Mesendoderm (in vitro differentiated cells): ENCODE measurements at regions not wholly inside any gene's neighbourhood (a gene's known extent, or its start where the extent isn't known, plus 50 kb on each side); places are given as distances from the start of the nearest gene placed in this dataset.

Experiments
- DNase-seq: peaks from one replicate; pipeline ENCODE4 v3.0.0; 2013
- H2AK5ac ChIP-seq: 2 replicates; pipeline ENCODE4 v1.6.1; 2013; ENCODE audit warnings: low read length, inconsistent platforms
- H2BK120ac ChIP-seq: 2 replicates; pipeline ENCODE4 v1.6.1; 2013; ENCODE audit warnings: low read depth, mild to moderate bottlenecking, low read length, moderate library complexity, mixed read lengths
- H2BK15ac ChIP-seq: replicated peaks from 2 replicates; pipeline ENCODE4 v1.6.1; 2013; ENCODE audit warnings: low read depth, mild to moderate bottlenecking, moderate library complexity
- H2BK5ac ChIP-seq: 2 replicates; pipeline ENCODE4 v1.6.1; 2013; ENCODE audit warnings: low read length, inconsistent platforms
- H3K18ac ChIP-seq: 2 replicates; pipeline ENCODE4 v1.6.1; 2013; ENCODE audit warnings: mild to moderate bottlenecking, low read length, mixed read lengths
- H3K23ac ChIP-seq: one replicate; pipeline ENCODE4 v1.6.1; 2013; ENCODE audit warnings: low read length
- H3K27ac ChIP-seq: 2 replicates; pipeline ENCODE4 v1.5.1; 2013; ENCODE audit warnings: low read depth, mild to moderate bottlenecking, inconsistent platforms, low read length, moderate library complexity
- H3K27me3 ChIP-seq: 2 replicates; pipeline ENCODE4 v1.6.1; 2013; ENCODE audit warnings: low read length, control low read depth, mild to moderate bottlenecking, inconsistent platforms; ENCODE audit not compliant: insufficient read depth, poor library complexity
- H3K36me3 ChIP-seq: 2 replicates; pipeline ENCODE4 v1.6.1; 2013; ENCODE audit warnings: low read length, inconsistent platforms; ENCODE audit not compliant: control insufficient read depth, insufficient read depth
- H3K4ac ChIP-seq: one replicate; pipeline ENCODE4 v1.6.1; 2013; ENCODE audit warnings: low read depth, mild to moderate bottlenecking, low read length, moderate library complexity
- H3K4me1 ChIP-seq: 2 replicates; pipeline ENCODE4 v1.6.1; 2013; ENCODE audit warnings: low read depth, low read length, inconsistent platforms; ENCODE audit not compliant: control insufficient read depth
- H3K4me2 ChIP-seq: 2 replicates; pipeline ENCODE4 v1.6.1; 2013; ENCODE audit warnings: low read length
- H3K4me3 ChIP-seq: 2 replicates; pipeline ENCODE4 v1.5.1; 2013; ENCODE audit warnings: mild to moderate bottlenecking, low read length
- H3K56ac ChIP-seq: one replicate; pipeline ENCODE4 v1.6.1; 2013; ENCODE audit warnings: low read length
- H3K79me1 ChIP-seq: 2 replicates; pipeline ENCODE4 v1.6.1; 2013; ENCODE audit warnings: low read length, inconsistent platforms
- H3K79me2 ChIP-seq: 2 replicates; pipeline ENCODE4 v1.6.1; 2013; ENCODE audit warnings: mild to moderate bottlenecking, low read length; ENCODE audit not compliant: control insufficient read depth, insufficient read depth
- H3K9ac ChIP-seq: 2 replicates; pipeline ENCODE4 v1.6.1; 2013; ENCODE audit warnings: low read length, inconsistent platforms
- H4K5ac ChIP-seq: one replicate; pipeline ENCODE4 v1.6.1; 2013; ENCODE audit warnings: low read length
- H4K8ac ChIP-seq: one replicate; pipeline ENCODE4 v1.6.1; 2013; ENCODE audit warnings: low read depth, mild to moderate bottlenecking, control low read depth, low read length, moderate library complexity
- WGBS: extraction: QIAGEN DNeasy Blood & Tissue Kit; methylation state at CpG from one replicate; pipeline ENCODE4 v1.1.7; 2013; ENCODE audit warnings: low lambda C conversion rate, missing lambda C conversion rate; ENCODE audit not compliant: insufficient coverage; ENCODE audit errors: extremely low coverage; 5-methylcytosine and 5-hydroxymethylcytosine counted together

GRCh38 chr14:71652368-71652767, 279.9 kb upstream of the RGS6 start:
- H3K4me3 ChIP-seq, result no peak overlapping the region
- no peaks in the 10 kb centered on the region for H3K79me2 ChIP-seq
- H2BK5ac ChIP-seq, result no peak overlapping the region
- no peak overlapping the region for H4K5ac ChIP-seq
- H3K79me1 ChIP-seq, result no peaks in the 10 kb centered on the region
- no peaks in the 10 kb centered on the region for H3K36me3 ChIP-seq
- H3K4me1 ChIP-seq, result peaks cover 2% of the 10 kb centered on the region
- H3K27ac ChIP-seq, result no peak overlapping the region
- DNase-seq, result no peak
- H3K23ac ChIP-seq, result no peak overlapping the region
- H2AK5ac ChIP-seq, result no peak overlapping the region
- no CpG with 5 or more reads among the region's 1 CpG for WGBS
- H2BK120ac ChIP-seq, result no peak overlapping the region
- H2BK15ac ChIP-seq, result no peak overlapping the region
- H3K56ac ChIP-seq, result no peak overlapping the region
- no peak overlapping the region for H3K4ac ChIP-seq
- H3K4me2 ChIP-seq, result no peak overlapping the region
- H4K8ac ChIP-seq, result no peak overlapping the region
- H3K27me3 ChIP-seq, result no peaks in the 10 kb centered on the region
- H3K9ac ChIP-seq, result no peak overlapping the region
- no peak overlapping the region for H3K18ac ChIP-seq

DNA sequence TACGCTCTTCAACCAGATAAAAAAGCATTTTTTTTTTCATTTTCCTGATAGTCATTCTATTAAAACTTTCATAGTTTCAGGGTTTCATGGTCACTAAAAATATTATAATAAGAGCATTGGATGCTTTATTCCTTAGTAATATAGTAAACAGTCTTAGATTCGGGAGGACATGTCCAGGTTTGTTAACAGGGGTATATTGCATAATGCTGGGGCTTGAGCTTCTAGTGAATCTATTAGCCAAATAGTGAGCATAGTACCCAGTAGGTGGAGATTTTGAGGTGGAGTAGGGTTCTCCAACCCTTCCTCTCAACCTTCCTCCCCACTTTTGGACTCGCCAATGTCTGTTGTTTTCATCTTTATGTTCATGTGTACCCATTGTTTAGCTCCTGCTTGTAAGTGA, 277.4 kb upstream of the RGS6 start:
- H3K9ac ChIP-seq, result no peak overlapping the region
- H4K5ac ChIP-seq, result no peak overlapping the region
- H3K79me2 ChIP-seq, result no peaks in the 10 kb centered on the region
- H2BK15ac ChIP-seq, result no peak overlapping the region
- H3K79me1 ChIP-seq, result no peaks in the 10 kb centered on the region
- H3K18ac ChIP-seq, result no peak overlapping the region
- DNase-seq, result no peak
- no peak overlapping the region for H2BK5ac ChIP-seq
- no peaks in the 10 kb centered on the region for H3K27me3 ChIP-seq
- H2BK120ac ChIP-seq, result no peak overlapping the region
- H3K4me1 ChIP-seq, result no peaks in the 10 kb centered on the region
- no CpG with 5 or more reads among the region's 3 CpGs for WGBS
- H3K36me3 ChIP-seq, result no peaks in the 10 kb centered on the region
- no peak overlapping the region for H3K4ac ChIP-seq
- no peak overlapping the region for H2AK5ac ChIP-seq
- H3K4me3 ChIP-seq, result no peak overlapping the region
- no peak overlapping the region for H3K27ac ChIP-seq
- no peak overlapping the region for H3K23ac ChIP-seq
- H4K8ac ChIP-seq, result no peak overlapping the region
- H3K56ac ChIP-seq, result no peak overlapping the region
- no peak overlapping the region for H3K4me2 ChIP-seq

- no peak overlapping the region for H3K27ac ChIP-seq
- no peaks in the 10 kb centered on the region for H3K79me2 ChIP-seq
- H4K8ac ChIP-seq, result no peak overlapping the region
- H2AK5ac ChIP-seq, result no peak overlapping the region
- no CpG with 5 or more reads among the region's 2 CpGs for WGBS
- H3K27me3 ChIP-seq, result no peaks in the 10 kb centered on the region
- H3K4me2 ChIP-seq, result no peak overlapping the region
- no peak for DNase-seq
- H4K5ac ChIP-seq, result no peak overlapping the region
- no peaks in the 10 kb centered on the region for H3K36me3 ChIP-seq
- no peak overlapping the region for H3K4me3 ChIP-seq
- H3K4ac ChIP-seq, result no peak overlapping the region
- H3K56ac ChIP-seq, result no peak overlapping the region
- no peak overlapping the region for H3K9ac ChIP-seq
- H2BK120ac ChIP-seq, result no peak overlapping the region
- peak overlapping the region; percentile 45 for H2BK15ac ChIP-seq
- H3K4me1 ChIP-seq, result no peaks in the 10 kb centered on the region
- no peak overlapping the region for H2BK5ac ChIP-seq
- H3K18ac ChIP-seq, result no peak overlapping the region
- no peaks in the 10 kb centered on the region for H3K79me1 ChIP-seq
- no peak overlapping the region for H3K23ac ChIP-seq
Measured at GRCh38 chr14:71658261-71658860, 273.9 kb upstream of the RGS6 start.

DNA sequence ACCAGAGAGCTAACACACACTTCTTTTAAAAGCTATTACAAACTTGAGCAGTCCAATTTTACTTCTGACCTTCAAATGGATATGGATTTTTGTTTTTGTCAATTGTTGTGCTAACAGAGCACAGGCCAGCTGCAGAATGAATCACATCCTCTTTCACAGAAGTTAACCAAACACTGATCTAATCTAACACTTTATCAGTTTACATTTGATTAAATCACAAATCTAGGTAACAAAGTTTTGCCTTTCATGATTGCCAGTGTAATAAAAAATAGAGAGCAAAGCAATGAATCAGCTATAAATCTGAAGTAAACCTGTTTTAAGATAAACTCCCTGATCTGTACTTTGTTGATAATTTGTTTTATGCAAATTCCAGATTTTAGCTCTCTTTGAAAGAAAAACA, 273.1 kb upstream of the RGS6 start:
- Histone ChIP-seq H2AK5ac (no peak overlapping the region), H4K8ac (no peak overlapping the region), H3K27ac (no peak overlapping the region)

DNA sequence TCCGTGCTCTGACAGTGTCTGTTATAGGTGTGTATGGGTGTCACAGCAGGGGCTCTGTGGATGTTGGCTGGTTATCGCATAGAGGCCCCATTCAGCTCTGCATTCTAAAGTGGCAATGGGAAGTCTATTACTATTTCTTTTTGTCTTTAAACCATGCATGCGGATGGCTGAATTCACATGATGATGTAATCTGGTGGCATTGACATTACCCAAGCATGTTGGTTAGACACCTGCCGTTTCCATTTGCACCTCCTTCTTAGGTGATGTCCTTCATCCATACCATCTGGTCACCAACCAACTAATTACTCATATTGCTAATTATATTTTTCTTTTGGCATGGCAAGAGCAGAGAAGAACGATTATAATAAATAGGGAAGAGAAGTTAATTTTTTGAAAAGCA, 270.8 kb upstream of the RGS6 start:
- Histone ChIP-seq H2BK15ac (no peak overlapping the region), H4K8ac (no peak overlapping the region), H3K27ac (no peak overlapping the region), H3K56ac (no peak overlapping the region), H3K4me2 (no peak overlapping the region), H3K18ac (no peak overlapping the region), H3K4me1 (no peaks in the 10 kb centered on the region), H3K79me2 (no peaks in the 10 kb centered on the region), H3K27me3 (no peaks in the 10 kb centered on the region), H3K36me3 (no peaks in the 10 kb centered on the region), H3K4ac (no peak overlapping the region), H2BK5ac (no peak overlapping the region), H3K23ac (no peak overlapping the region), H3K4me3 (no peak overlapping the region), H2AK5ac (no peak overlapping the region), H2BK120ac (no peak overlapping the region), H3K9ac (no peak overlapping the region), H4K5ac (no peak overlapping the region), H3K79me1 (no peaks in the 10 kb centered on the region)
- no CpG with 5 or more reads among the region's 5 CpGs for WGBS
- peak; percentile 11 for DNase-seq

More for the DNA sequence above, 273.1 kb upstream of the RGS6 start:
- H3K18ac ChIP-seq, result no peak overlapping the region
- H3K4me2 ChIP-seq, result no peak overlapping the region
- H3K79me1 ChIP-seq, result no peaks in the 10 kb centered on the region
- H2BK15ac ChIP-seq, result no peak overlapping the region
- no peak overlapping the region for H4K5ac ChIP-seq
- no peaks in the 10 kb centered on the region for H3K36me3 ChIP-seq
- no peak overlapping the region for H2BK5ac ChIP-seq
- no peak overlapping the region for H3K4me3 ChIP-seq
- no peak overlapping the region for H3K56ac ChIP-seq
- no peak overlapping the region for H3K4ac ChIP-seq
- H3K4me1 ChIP-seq, result no peaks in the 10 kb centered on the region
- H2BK120ac ChIP-seq, result no peak overlapping the region
- no peak overlapping the region for H3K23ac ChIP-seq
- no peaks in the 10 kb centered on the region for H3K79me2 ChIP-seq
- no peak overlapping the region for H3K9ac ChIP-seq
- peak; percentile 19 for DNase-seq
- no peaks in the 10 kb centered on the region for H3K27me3 ChIP-seq

- Histone ChIP-seq H4K5ac (no peak overlapping the region), H3K4me1 (no peaks in the 10 kb centered on the region), H2AK5ac (no peak overlapping the region), H3K23ac (no peak overlapping the region), H3K27ac (no peak overlapping the region), H3K79me1 (no peaks in the 10 kb centered on the region), H3K9ac (no peak overlapping the region), H3K27me3 (no peaks in the 10 kb centered on the region), H4K8ac (no peak overlapping the region), H2BK5ac (no peak overlapping the region), H3K4me3 (no peak overlapping the region), H2BK15ac (no peak overlapping the region), H3K4me2 (no peak overlapping the region), H3K4ac (no peak overlapping the region), H2BK120ac (no peak overlapping the region), H3K56ac (no peak overlapping the region), H3K79me2 (no peaks in the 10 kb centered on the region), H3K18ac (no peak overlapping the region), H3K36me3 (no peaks in the 10 kb centered on the region)
- no peak for DNase-seq
- no CpG with 5 or more reads among the region's 4 CpGs for WGBS
Measured at GRCh38 chr14:71662291-71662790, 269.9 kb upstream of the RGS6 start.
